ENCODE measurements at regions not wholly inside any gene's neighbourhood (a gene's known extent, or its start where the extent isn't known, plus 50 kb on each side); places are given as distances from the start of the nearest gene placed in this dataset.

- TF ChIP-seq ZSCAN16 (tag by site-specific recombination; IDR thresholded peaks at IDR 0.05) (no peak), PATZ1 (tag by site-specific recombination; IDR thresholded peaks at IDR 0.05) (no peak), ZNF274 (IDR thresholded peaks at IDR 0.05; ENCODE audit: low read length) (no peak), ZNF274 (tag by site-specific recombination; IDR thresholded peaks at IDR 0.05; ENCODE audit: borderline replicate concordance) (no peak), ELK4 (IDR thresholded peaks at IDR 0.05; ENCODE audit: borderline replicate concordance, low read depth, low read length) (no peak)
Observed at GRCh38 chr9:25177858-25178257, 500.4 kb downstream of the TUSC1 start.

Data from HEK293 (cell line).